ENCODE measurements at regions not wholly inside any gene's neighbourhood (a gene's known extent, or its start where the extent isn't known, plus 50 kb on each side); places are given as distances from the start of the nearest gene placed in this dataset.
"Not testable (repeated sequence)": the region's sequence is repeated elsewhere in the genome, so short reads cannot be mapped to it uniquely, and the experiment has no call there.

GRCh38 chr5:52015760-52016159 lies 632.5 kb downstream of the ISL1 start:
- no peak for DNase-seq

GRCh38 chr5:52017567-52017966 lies 634.3 kb downstream of the ISL1 start:
- DNase-seq: no peak

- no peak for DNase-seq
Observed at GRCh38 chr5:52024359-52024758, 641.1 kb downstream of the ISL1 start.

- DNase-seq: not testable (repeated sequence)
Observed at GRCh38 chr5:52029836-52030235, 646.6 kb downstream of the ISL1 start.

- no peak for DNase-seq
Observed at GRCh38 chr5:52041842-52042241, 658.6 kb downstream of the ISL1 start.

GRCh38 chr5:52043137-52043536 lies 659.9 kb downstream of the ISL1 start:
- DNase-seq: no peak

GRCh38 chr5:52043543-52043942 lies 660.3 kb downstream of the ISL1 start:
- DNase-seq: no peak

GRCh38 chr5:52051759-52052158 lies 668.5 kb downstream of the ISL1 start:
- DNase-seq: no peak

- DNase-seq: no peak
Observed at GRCh38 chr5:52063186-52063585, 679.9 kb downstream of the ISL1 start.

GRCh38 chr5:52065182-52065581 lies 681.9 kb downstream of the ISL1 start:
- DNase-seq: no peak

- no peak for DNase-seq
Observed at GRCh38 chr5:52069997-52070396, 686.7 kb downstream of the ISL1 start.

GRCh38 chr5:52073993-52074689 lies 690.9 kb downstream of the ISL1 start:
- no peak for DNase-seq

GRCh38 chr5:52077941-52078815 lies 694.9 kb downstream of the ISL1 start:
- DNase-seq: no peak

GRCh38 chr5:52102311-52102710 lies 685.4 kb upstream of the ITGA1 start:
- DNase-seq: not testable (repeated sequence)

GRCh38 chr5:52107210-52107905 lies 680.4 kb upstream of the ITGA1 start:
- DNase-seq: no peak

GRCh38 chr5:52119768-52120167 lies 667.9 kb upstream of the ITGA1 start:
- no peak for DNase-seq

- no peak for DNase-seq
Observed at GRCh38 chr5:52132053-52132452, 655.7 kb upstream of the ITGA1 start.

- DNase-seq: no peak
Observed at GRCh38 chr5:52134013-52134650, 653.6 kb upstream of the ITGA1 start.

GRCh38 chr5:52139888-52140615 lies 647.7 kb upstream of the ITGA1 start:
- DNase-seq: no peak

GRCh38 chr5:52148679-52149078 lies 639.0 kb upstream of the ITGA1 start:
- no peak for DNase-seq

GRCh38 chr5:52150501-52150900 lies 637.2 kb upstream of the ITGA1 start:
- DNase-seq: no peak

All from right lung (tissue), 2 donors.